ENCODE measurements at regions not wholly inside any gene's neighbourhood (a gene's known extent, or its start where the extent isn't known, plus 50 kb on each side); places are given as distances from the start of the nearest gene placed in this dataset.

- Mint-ChIP-seq H3K27ac (no peak overlapping the region), H3K9me3 (no peaks in the 10 kb centered on the region), H3K36me3 (ENCODE audit: low read depth) (no peaks in the 10 kb centered on the region), H3K4me3 (no peak overlapping the region), H3K27me3 (ENCODE audit: insufficient read depth, low read depth, poor library complexity) (no peaks in the 10 kb centered on the region), H3K4me1 (no peaks in the 10 kb centered on the region)
- Histone ChIP-seq H4K20me1 (replicated peaks; ENCODE audit: insufficient read depth) (no peaks in the 10 kb centered on the region), H3K36me3 (ENCODE audit: insufficient read depth) (no peaks in the 10 kb centered on the region), H3K9me2 (ENCODE audit: insufficient read depth) (0 out of 2 replicates have a peak, but pooled peaks cover 10% of the 10 kb centered on the region), H2AFZ (no peak overlapping the region), H3K4me2 (no peak overlapping the region), H3K27ac (ENCODE audit: low read depth) (no peak overlapping the region), H3K79me2 (replicated peaks; ENCODE audit: insufficient read depth) (no peaks in the 10 kb centered on the region), H3K4me3 (no peak overlapping the region), H3K4me1 (ENCODE audit: insufficient read depth) (no peaks in the 10 kb centered on the region), H3F3A (replicated peaks; ENCODE audit: low read depth) (no peaks in the 10 kb centered on the region), H3K27me3 (ENCODE audit: insufficient read depth) (no peaks in the 10 kb centered on the region)
- ATAC-seq (no peak), DNase-seq (ENCODE audit: low spot score) (no peak)
- TF ChIP-seq ZNF114 (CRISPR knock-in tag; IDR thresholded peaks at IDR 0.05), result no peak
Observed at GRCh38 chr3:59304296-59304695, 254.5 kb upstream of the CFAP20DC start.

GRCh38 chr3:59303452-59303851 is 253.6 kb upstream of the CFAP20DC start:
- Histone ChIP-seq H3F3A (replicated peaks; ENCODE audit: low read depth) (no peaks in the 10 kb centered on the region), H3K79me2 (replicated peaks; ENCODE audit: insufficient read depth) (no peaks in the 10 kb centered on the region), H3K27ac (ENCODE audit: low read depth) (no peak overlapping the region), H4K20me1 (replicated peaks; ENCODE audit: insufficient read depth) (no peaks in the 10 kb centered on the region), H3K4me2 (no peak overlapping the region), H3K36me3 (ENCODE audit: insufficient read depth) (no peaks in the 10 kb centered on the region), H2AFZ (no peak overlapping the region), H3K4me3 (no peak overlapping the region), H3K4me1 (ENCODE audit: insufficient read depth) (no peaks in the 10 kb centered on the region), H3K9me2 (ENCODE audit: insufficient read depth) (0 out of 2 replicates have a peak, but pooled peaks cover 10% of the 10 kb centered on the region), H3K27me3 (ENCODE audit: insufficient read depth) (no peaks in the 10 kb centered on the region)
- no peaks in the 10 kb centered on the region for H3K36me3 Mint-ChIP-seq (ENCODE audit: low read depth)
- no peaks in the 10 kb centered on the region for H3K27me3 Mint-ChIP-seq (ENCODE audit: insufficient read depth, low read depth, poor library complexity)
- H3K4me3 Mint-ChIP-seq, result no peak overlapping the region
- ATAC-seq (no peak), DNase-seq (ENCODE audit: low spot score) (no peak)
- H3K4me1 Mint-ChIP-seq, result no peaks in the 10 kb centered on the region
- H3K9me3 Mint-ChIP-seq, result no peaks in the 10 kb centered on the region
- TF ChIP-seq EZH2 (IDR thresholded peaks at IDR 0.05; ENCODE audit: low read depth, unreplicated experiment), result no peak
- TF ChIP-seq NANOG (IDR thresholded peaks at IDR 0.05; ENCODE audit: borderline replicate concordance), result no peak
- H3K27ac Mint-ChIP-seq, result no peak overlapping the region

GRCh38 chr3:59302442-59302841 is 252.6 kb upstream of the CFAP20DC start:
- H4K20me1 ChIP-seq (replicated peaks; ENCODE audit: insufficient read depth), result no peaks in the 10 kb centered on the region
- no peaks in the 10 kb centered on the region for H3K36me3 ChIP-seq (ENCODE audit: insufficient read depth)
- no peak overlapping the region for H3K4me3 ChIP-seq
- no peak overlapping the region for H3K27ac Mint-ChIP-seq
- no peak overlapping the region for H3K4me3 Mint-ChIP-seq
- no peaks in the 10 kb centered on the region for H3K9me3 Mint-ChIP-seq
- H3K27me3 Mint-ChIP-seq (ENCODE audit: insufficient read depth, low read depth, poor library complexity), result no peaks in the 10 kb centered on the region
- no peaks in the 10 kb centered on the region for H3K4me1 Mint-ChIP-seq
- H2AFZ ChIP-seq, result no peak overlapping the region
- no peaks in the 10 kb centered on the region for H3F3A ChIP-seq (replicated peaks; ENCODE audit: low read depth)
- no peaks in the 10 kb centered on the region for H3K4me1 ChIP-seq (ENCODE audit: insufficient read depth)
- H3K79me2 ChIP-seq (replicated peaks; ENCODE audit: insufficient read depth), result no peaks in the 10 kb centered on the region
- 0 out of 2 replicates have a peak, but pooled peaks cover 10% of the 10 kb centered on the region for H3K9me2 ChIP-seq (ENCODE audit: insufficient read depth)
- no peak overlapping the region for H3K27ac ChIP-seq (ENCODE audit: low read depth)
- no peaks in the 10 kb centered on the region for H3K27me3 ChIP-seq (ENCODE audit: insufficient read depth)
- no peaks in the 10 kb centered on the region for H3K36me3 Mint-ChIP-seq (ENCODE audit: low read depth)
- ATAC-seq (no peak), DNase-seq (ENCODE audit: low spot score) (no peak)
- no peak overlapping the region for H3K4me2 ChIP-seq
- TF ChIP-seq ZNF114 (CRISPR knock-in tag; IDR thresholded peaks at IDR 0.05) (no peak), ZNF462 (CRISPR knock-in tag; IDR thresholded peaks at IDR 0.05) (no peak), CTCF (conservative IDR thresholded peaks at IDR 0.05; ENCODE audit: low read depth in 2 of 2) (no peak), STAT1 (IDR thresholded peaks at IDR 0.05; ENCODE audit: unreplicated experiment) (no peak)
